HEK293 (cell line): ENCODE measurements at regions not wholly inside any gene's neighbourhood (a gene's known extent, or its start where the extent isn't known, plus 50 kb on each side); places are given as distances from the start of the nearest gene placed in this dataset.

Source experiments
- CTCF ChIA-PET: fragments of 350-600 bp; formaldehyde crosslinking; extraction: SDS; loops from one replicate; lab custom pipeline; 2021; ENCODE audit warnings: antibody characterized with exemption; lab: Yijun Ruan, JAX
- POLR2A ChIA-PET: fragments of 300-600 bp; formaldehyde crosslinking; extraction: SDS; loops from one replicate; lab custom pipeline; 2020; ENCODE audit warnings: antibody characterized with exemption, inconsistent platforms; lab: Yijun Ruan, JAX
- H3K27ac ChIP-seq: fragments of 200-500 bp; sonication (Bioruptor generic); 2 replicates; pipeline ENCODE4 v1.5.1; 2014; ENCODE audit warnings: low read depth, low read length, control low read depth, inconsistent platforms; ENCODE audit errors: extremely low read depth
- H3K36me3 ChIP-seq, 2 experiments: fragments of 200-500 bp in 1 of 2; sonication (Bioruptor generic) in 1 of 2; 1 replicate in 1 of 2; 2 replicates in 1 of 2; pipeline ENCODE4 v1.5.1; 2014 to 2017; ENCODE audit warnings: inconsistent platforms in 2 of 2, low read length in 2 of 2; ENCODE audit not compliant: control insufficient read depth in 2 of 2, insufficient read depth in 1 of 2
- H3K4me1 ChIP-seq: fragments of 200-500 bp; sonication (Bioruptor generic); 2 replicates; pipeline ENCODE4 v1.5.1; 2014; ENCODE audit warnings: mild to moderate bottlenecking, low read length, inconsistent platforms; ENCODE audit not compliant: control insufficient read depth, insufficient read depth
- H3K4me3 ChIP-seq: 2 replicates; pipeline ENCODE4 v1.5.1; 2011; ENCODE audit warnings: low read depth, mild to moderate bottlenecking, control low read depth, low read length, moderate library complexity
- H3K9me3 ChIP-seq: fragments of 200-500 bp; sonication (Bioruptor generic); 2 replicates; pipeline ENCODE4 v1.5.1; 2014; ENCODE audit warnings: low read depth, low read length, inconsistent platforms; ENCODE audit not compliant: control insufficient read depth, insufficient read depth
- GLIS2 ChIP-seq: fragments of 450-650 bp; formaldehyde crosslinking; IDR thresholded peaks from 2 replicates; pipeline ENCODE4 v1.5.1; 2016; ENCODE audit warnings: missing biosample characterization, missing genetic modification characterization
- MYNN ChIP-seq: fragments of 450-650 bp; formaldehyde crosslinking; IDR thresholded peaks from 2 replicates; pipeline ENCODE4 v1.5.1; 2016; ENCODE audit warnings: missing biosample characterization, missing genetic modification characterization, borderline replicate concordance
- PRDM1 ChIP-seq: fragments of 450-650 bp; formaldehyde crosslinking; IDR thresholded peaks from 2 replicates; pipeline ENCODE4; 2016; ENCODE audit warnings: missing biosample characterization, missing genetic modification characterization
- TSHZ1 ChIP-seq: fragments of 450-650 bp; formaldehyde crosslinking; IDR thresholded peaks from 2 replicates; pipeline ENCODE4 v1.5.1; 2016; ENCODE audit warnings: missing biosample characterization, missing genetic modification characterization, borderline replicate concordance
- ZBTB21 ChIP-seq: fragments of 450-650 bp; formaldehyde crosslinking; IDR thresholded peaks from 2 replicates; pipeline ENCODE4 v1.5.1; 2017; ENCODE audit warnings: missing biosample characterization, missing genetic modification characterization
- ZBTB26 ChIP-seq: fragments of 450-650 bp; formaldehyde crosslinking; optimal IDR thresholded peaks from 2 replicates; pipeline ENCODE3; 2016; ENCODE audit warnings: missing biosample characterization, mild to moderate bottlenecking, missing genetic modification characterization
- ZFP69B ChIP-seq: fragments of 450-650 bp; formaldehyde crosslinking; IDR thresholded peaks from 2 replicates; pipeline ENCODE4 v1.5.1; 2016; ENCODE audit warnings: missing biosample characterization, missing genetic modification characterization
- ZNF157 ChIP-seq: fragments of 450-650 bp; formaldehyde crosslinking; IDR thresholded peaks from 2 replicates; pipeline ENCODE4 v1.5.1; 2016; ENCODE audit warnings: missing biosample characterization, missing genetic modification characterization
- ZNF239 ChIP-seq: fragments of 450-650 bp; formaldehyde crosslinking; IDR thresholded peaks from 2 replicates; pipeline ENCODE4 v1.5.1; 2016; ENCODE audit warnings: missing biosample characterization, missing genetic modification characterization
- ZNF292 ChIP-seq: fragments of 450-650 bp; formaldehyde crosslinking; IDR thresholded peaks from 2 replicates; pipeline ENCODE4 v1.5.1; 2016; ENCODE audit warnings: low read depth, missing biosample characterization, missing genetic modification characterization, borderline replicate concordance
- ZNF350 ChIP-seq: fragments of 450-650 bp; formaldehyde crosslinking; IDR thresholded peaks from 2 replicates; pipeline ENCODE4 v1.5.0; 2017; ENCODE audit warnings: missing biosample characterization, mild to moderate bottlenecking, missing genetic modification characterization
- ZNF473 ChIP-seq: fragments of 450-650 bp; formaldehyde crosslinking; IDR thresholded peaks from 2 replicates; pipeline ENCODE4 v1.5.1; 2017; ENCODE audit warnings: missing biosample characterization, missing genetic modification characterization
- ZNF513 ChIP-seq: fragments of 450-650 bp; IDR thresholded peaks from 2 replicates; pipeline ENCODE4 v1.5.1; 2018; ENCODE audit warnings: missing biosample characterization, missing genetic modification characterization
- ZNF521 ChIP-seq: fragments of 450-650 bp; formaldehyde crosslinking; IDR thresholded peaks from 2 replicates; pipeline ENCODE4 v1.5.1; 2017; ENCODE audit warnings: missing biosample characterization, mild to moderate bottlenecking, missing genetic modification characterization
- ZNF529 ChIP-seq: fragments of 450-650 bp; formaldehyde crosslinking; IDR thresholded peaks from 2 replicates; pipeline ENCODE4 v1.5.1; 2017; ENCODE audit warnings: missing genetic modification characterization, missing biosample characterization; ENCODE audit not compliant: insufficient replicate concordance
- ZNF580 ChIP-seq: fragments of 450-650 bp; formaldehyde crosslinking; IDR thresholded peaks from 2 replicates; pipeline ENCODE4 v1.5.1; 2016; ENCODE audit warnings: missing biosample characterization, missing genetic modification characterization
- ZNF629 ChIP-seq: fragments of 450-650 bp; formaldehyde crosslinking; IDR thresholded peaks from 2 replicates; pipeline ENCODE4 v1.5.1; 2017; ENCODE audit warnings: missing biosample characterization, missing genetic modification characterization
- ZNF639 ChIP-seq: fragments of 450-650 bp; formaldehyde crosslinking; IDR thresholded peaks from 2 replicates; pipeline ENCODE4 v1.5.1; 2016; ENCODE audit warnings: missing biosample characterization, missing genetic modification characterization
- ZNF645 ChIP-seq: fragments of 450-650 bp; formaldehyde crosslinking; IDR thresholded peaks from 2 replicates; pipeline ENCODE4; 2016; ENCODE audit warnings: missing biosample characterization, missing genetic modification characterization
- ZNF660 ChIP-seq: fragments of 450-650 bp; IDR thresholded peaks from 2 replicates; pipeline ENCODE4 v1.5.1; 2018; ENCODE audit warnings: missing biosample characterization, mild to moderate bottlenecking, missing genetic modification characterization
- ZSCAN23 ChIP-seq: fragments of 450-650 bp; formaldehyde crosslinking; IDR thresholded peaks from 2 replicates; pipeline ENCODE4 v1.5.1; 2016; ENCODE audit warnings: missing biosample characterization, missing genetic modification characterization

GRCh38 chr17:79557276-79558090, 53.4 kb downstream of the RBFOX3 start:
- no peak overlapping the region for H3K4me3 ChIP-seq
- H3K9me3 ChIP-seq = no peaks in the 10 kb centered on the region
- ChIA-PET POLR2A (no interaction called here), CTCF (interaction anchor here (0.6 kb wide), 1 partner anchor 134 kb away, joined by 3 read pairs; no protein-coding TSS in a partner anchor)
- H3K36me3 ChIP-seq = no peaks in the 10 kb centered on the region; a peak in 1 of 3 replicates
- H3K4me1 ChIP-seq = no peaks in the 10 kb centered on the region
- H3K27ac ChIP-seq = no peak overlapping the region
- TF ChIP-seq ZNF629 (tag by site-specific recombination) (no peak), ZNF350 (tag by site-specific recombination) (no peak), ZNF157 (no peak)

GRCh38 chr17:79556271-79556670, 54.6 kb downstream of the RBFOX3 start:
- POLR2A ChIA-PET = no interaction called here
- H3K36me3 ChIP-seq = no peaks in the 10 kb centered on the region; a peak in 1 of 3 replicates
- H3K27ac ChIP-seq = no peak overlapping the region
- CTCF ChIA-PET = interaction anchor here (0.7 kb wide), 1 partner anchor 8 kb away, joined by 3 read pairs; no protein-coding TSS in a partner anchor
- no peak for TF ChIP-seq ZNF292 (tag by site-specific recombination)
- no peak for TF ChIP-seq MYNN
- no peak for TF ChIP-seq ZNF660
- TF ChIP-seq ZFP69B (tag by site-specific recombination) = no peak
- TF ChIP-seq ZNF239 (tag by site-specific recombination) = no peak
- TF ChIP-seq ZSCAN23 (tag by site-specific recombination) = no peak
- TF ChIP-seq ZNF529 (tag by site-specific recombination) = no peak
- TF ChIP-seq ZNF645 = no peak
- TF ChIP-seq ZBTB21 (tag by site-specific recombination) = no peak
- TF ChIP-seq ZNF473 (tag by site-specific recombination) = no peak
- TF ChIP-seq ZNF580 = no peak
- TF ChIP-seq GLIS2 = no peak
- TF ChIP-seq PRDM1 (tag by site-specific recombination) = no peak
- no peak for TF ChIP-seq ZNF639 (tag by site-specific recombination)
- no peaks in the 10 kb centered on the region for H3K4me1 ChIP-seq
- H3K9me3 ChIP-seq = no peaks in the 10 kb centered on the region; the same call in 1 of the 2 replicates
- no peak overlapping the region for H3K4me3 ChIP-seq

GRCh38 chr17:79555543-79555942, 55.3 kb downstream of the RBFOX3 start:
- CTCF ChIA-PET = interaction anchor here (0.6 kb wide), 1 partner anchor 1352 kb away, joined by 3 read pairs; no protein-coding TSS in a partner anchor
- POLR2A ChIA-PET = no interaction called here
- Histone ChIP-seq H3K36me3 (no peaks in the 10 kb centered on the region; a peak in 1 of 3 replicates), H3K9me3 (no peaks in the 10 kb centered on the region; the same call in 1 of the 2 replicates), H3K4me1 (no peaks in the 10 kb centered on the region), H3K4me3 (no peak overlapping the region), H3K27ac (no peak overlapping the region)
- peak; percentile 17 for TF ChIP-seq ZBTB26 (tag by site-specific recombination)
- TF ChIP-seq ZNF513 (tag by site-specific recombination) = peak; percentile 67; the same call in 1 of the 2 replicates
- no peak for TF ChIP-seq ZBTB21 (tag by site-specific recombination)
- TF ChIP-seq TSHZ1 (tag by site-specific recombination) = no peak
- TF ChIP-seq ZNF521 (tag by site-specific recombination) = no peak
